ENCODE measurements at regions not wholly inside any gene's neighbourhood (a gene's known extent, or its start where the extent isn't known, plus 50 kb on each side); places are given as distances from the start of the nearest gene placed in this dataset.

- Histone ChIP-seq H3K27me3 (ENCODE audit: low read depth) (peaks cover 5% of the 10 kb centered on the region), H3K36me3 (no peaks in the 10 kb centered on the region), H3K27ac (no peak overlapping the region), H3K4me3 (no peak overlapping the region), H3K4me1 (no peaks in the 10 kb centered on the region), H3K9me3 (no peaks in the 10 kb centered on the region)
- ATAC-seq, result no peak
- intact Hi-C loops (cut with DNase I), result no loop called here
- DNase-seq, result no peak
- no peak for TF ChIP-seq CTCF (IDR thresholded peaks at IDR 0.05)
Observed at GRCh38 chr14:22487941-22488340, 101.1 kb downstream of the DAD1 start.

- no peak overlapping the region for H3K4me3 ChIP-seq
- TF ChIP-seq CTCF (IDR thresholded peaks at IDR 0.05), result no peak
- H3K36me3 ChIP-seq, result no peaks in the 10 kb centered on the region
- intact Hi-C loops (cut with DNase I), result no loop called here
- H3K27ac ChIP-seq, result no peak overlapping the region
- H3K27me3 ChIP-seq (ENCODE audit: low read depth), result peaks cover 5% of the 10 kb centered on the region
- DNase-seq (no peak), ATAC-seq (no peak)
- H3K4me1 ChIP-seq, result peaks cover under 1% of the 10 kb centered on the region
- H3K9me3 ChIP-seq, result no peaks in the 10 kb centered on the region
Observed at GRCh38 chr14:22487401-22487800, 101.6 kb downstream of the DAD1 start.

DNA sequence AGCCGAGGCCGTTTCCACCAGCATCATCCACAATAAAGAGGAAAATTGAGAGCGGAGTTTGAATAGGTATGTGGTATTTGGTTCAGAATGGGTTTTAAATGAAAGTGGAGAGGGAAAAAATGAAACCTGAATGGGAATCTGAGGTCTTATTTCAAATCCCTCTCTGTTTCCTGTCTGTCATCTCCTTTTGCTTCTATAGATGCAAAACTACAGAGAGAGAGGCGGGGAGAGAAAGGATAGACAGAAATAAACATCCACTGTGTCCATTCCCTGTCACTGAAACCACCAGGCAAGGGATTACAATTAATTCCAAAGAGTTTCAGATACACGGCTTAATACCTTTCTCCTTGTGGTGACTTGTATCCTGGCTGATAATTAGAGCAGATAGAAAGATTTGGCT lies 102.3 kb downstream of the DAD1 start:
- intact Hi-C loops (cut with DNase I), result no loop called here
- Histone ChIP-seq H3K27ac (no peak overlapping the region), H3K9me3 (no peaks in the 10 kb centered on the region), H3K27me3 (ENCODE audit: low read depth) (peaks cover 5% of the 10 kb centered on the region), H3K4me1 (peaks cover 5% of the 10 kb centered on the region), H3K4me3 (no peak overlapping the region), H3K36me3 (no peaks in the 10 kb centered on the region)
- DNase-seq, result no peak
- no peak for TF ChIP-seq CTCF (IDR thresholded peaks at IDR 0.05)
- no peak for ATAC-seq

DNA sequence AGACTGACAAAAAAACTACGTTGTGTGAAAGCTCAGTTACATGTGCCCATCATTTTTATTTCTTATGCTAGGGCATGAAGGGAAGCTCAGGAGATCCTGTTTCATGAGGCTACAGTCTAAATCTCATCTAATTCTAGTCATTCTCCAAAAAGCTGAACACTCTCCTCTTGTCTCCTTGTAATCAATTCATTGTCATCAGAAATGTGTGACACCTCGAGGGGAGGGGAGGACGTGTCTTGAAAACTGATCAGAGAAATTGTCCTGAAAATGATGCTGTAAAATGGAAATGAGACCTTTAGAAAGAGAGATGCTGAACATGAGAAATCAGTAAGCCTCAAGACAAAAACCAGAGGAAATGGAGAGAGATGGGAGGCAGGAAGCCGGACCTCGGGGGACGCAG lies 103.4 kb downstream of the DAD1 start:
- TF ChIP-seq CTCF (IDR thresholded peaks at IDR 0.05), result no peak
- Histone ChIP-seq H3K27me3 (ENCODE audit: low read depth) (peaks cover 5% of the 10 kb centered on the region), H3K4me1 (peaks cover 5% of the 10 kb centered on the region), H3K36me3 (no peaks in the 10 kb centered on the region), H3K9me3 (no peaks in the 10 kb centered on the region), H3K4me3 (no peak overlapping the region), H3K27ac (no peak overlapping the region)
- intact Hi-C loops (cut with DNase I), result no loop called here
- ATAC-seq (no peak), DNase-seq (no peak)

DNA sequence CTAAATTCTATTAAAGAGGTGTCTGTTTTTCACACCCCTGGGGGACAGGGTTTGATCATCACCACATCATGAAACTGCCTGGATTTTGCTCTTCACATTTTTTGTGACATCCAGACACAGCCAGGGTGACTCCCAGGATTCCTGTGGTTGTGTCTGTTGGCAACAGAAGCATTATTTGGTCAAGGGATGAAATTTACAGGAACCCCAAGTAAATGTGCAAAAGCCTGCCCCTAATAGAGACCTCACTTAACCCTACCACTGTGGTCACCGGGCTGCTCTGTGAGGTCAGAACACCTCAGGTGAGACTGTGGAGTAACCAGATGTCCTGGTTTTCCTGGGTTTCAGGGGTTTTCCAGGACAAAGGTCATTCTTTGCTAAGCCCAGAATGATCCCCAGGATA lies 103.8 kb downstream of the DAD1 start:
- Histone ChIP-seq H3K27me3 (ENCODE audit: low read depth) (peaks cover 5% of the 10 kb centered on the region), H3K36me3 (no peaks in the 10 kb centered on the region), H3K9me3 (no peaks in the 10 kb centered on the region), H3K27ac (no peak overlapping the region), H3K4me3 (no peak overlapping the region), H3K4me1 (peaks cover 5% of the 10 kb centered on the region)
- DNase-seq (no peak), ATAC-seq (no peak)
- intact Hi-C loops (cut with DNase I), result no loop called here
- TF ChIP-seq CTCF (IDR thresholded peaks at IDR 0.05), result no peak

DNA sequence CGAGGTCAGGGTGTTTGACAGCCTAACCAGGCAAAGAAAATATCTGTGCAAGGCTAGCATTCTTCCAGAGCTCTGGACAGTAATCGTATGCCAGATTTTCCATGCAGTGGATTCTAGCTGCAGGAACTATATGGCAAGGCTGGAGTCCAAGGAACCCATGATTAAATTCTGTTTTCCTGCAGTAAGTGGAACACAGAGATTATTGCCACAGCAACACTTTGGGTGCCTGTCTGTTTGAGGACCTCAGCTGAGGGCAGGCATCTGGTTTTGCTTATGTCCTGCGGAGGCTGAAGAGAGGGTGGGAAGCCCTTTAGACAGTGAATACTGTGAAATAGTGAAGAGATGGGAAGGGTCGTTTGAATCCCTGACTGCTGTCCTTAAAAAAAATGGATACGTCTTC lies 104.4 kb downstream of the DAD1 start:
- ATAC-seq (no peak), DNase-seq (no peak)
- TF ChIP-seq CTCF (IDR thresholded peaks at IDR 0.05), result no peak
- intact Hi-C loops (cut with DNase I), result no loop called here
- Histone ChIP-seq H3K36me3 (no peaks in the 10 kb centered on the region), H3K4me3 (no peak overlapping the region), H3K4me1 (peaks cover 5% of the 10 kb centered on the region), H3K9me3 (no peaks in the 10 kb centered on the region), H3K27me3 (ENCODE audit: low read depth) (peaks cover 5% of the 10 kb centered on the region), H3K27ac (no peak overlapping the region)
